ENCODE measurements at regions not wholly inside any gene's neighbourhood (a gene's known extent, or its start where the extent isn't known, plus 50 kb on each side); places are given as distances from the start of the nearest gene placed in this dataset.

DNA sequence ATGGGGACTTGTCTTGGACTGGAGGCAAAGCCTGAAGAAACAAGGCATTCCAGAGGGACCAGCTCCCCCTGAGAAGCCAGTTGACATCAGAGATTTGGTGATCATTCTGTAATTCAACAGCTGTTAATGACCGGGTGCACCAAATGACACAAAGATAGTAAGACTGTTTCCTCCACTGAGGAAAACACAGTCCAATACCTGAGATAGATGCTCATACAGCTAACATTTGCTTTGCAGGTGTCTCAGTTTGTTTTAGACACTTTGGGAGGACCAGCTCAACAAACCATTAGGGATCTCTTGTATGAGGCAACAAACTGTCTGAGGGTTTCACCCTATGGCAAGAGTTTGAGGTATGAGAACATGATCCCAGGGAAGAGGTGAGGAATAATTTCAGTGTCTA is 237.2 kb upstream of the PLET1 start:
- TF ChIP-seq, protein P1, sequence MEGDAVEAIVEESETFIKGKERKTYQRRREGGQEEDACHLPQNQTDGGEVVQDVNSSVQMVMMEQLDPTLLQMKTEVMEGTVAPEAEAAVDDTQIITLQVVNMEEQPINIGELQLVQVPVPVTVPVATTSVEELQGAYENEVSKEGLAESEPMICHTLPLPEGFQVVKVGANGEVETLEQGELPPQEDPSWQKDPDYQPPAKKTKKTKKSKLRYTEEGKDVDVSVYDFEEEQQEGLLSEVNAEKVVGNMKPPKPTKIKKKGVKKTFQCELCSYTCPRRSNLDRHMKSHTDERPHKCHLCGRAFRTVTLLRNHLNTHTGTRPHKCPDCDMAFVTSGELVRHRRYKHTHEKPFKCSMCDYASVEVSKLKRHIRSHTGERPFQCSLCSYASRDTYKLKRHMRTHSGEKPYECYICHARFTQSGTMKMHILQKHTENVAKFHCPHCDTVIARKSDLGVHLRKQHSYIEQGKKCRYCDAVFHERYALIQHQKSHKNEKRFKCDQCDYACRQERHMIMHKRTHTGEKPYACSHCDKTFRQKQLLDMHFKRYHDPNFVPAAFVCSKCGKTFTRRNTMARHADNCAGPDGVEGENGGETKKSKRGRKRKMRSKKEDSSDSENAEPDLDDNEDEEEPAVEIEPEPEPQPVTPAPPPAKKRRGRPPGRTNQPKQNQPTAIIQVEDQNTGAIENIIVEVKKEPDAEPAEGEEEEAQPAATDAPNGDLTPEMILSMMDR (IDR thresholded peaks at IDR 0.05; ENCODE audit: low read depth, low read length), result no peak
- ChIA-PET POLR2A (no interaction called here), CTCF (interaction anchor here (0.7 kb wide), 1 partner anchor 218 kb away, joined by 3 read pairs; no protein-coding TSS in a partner anchor)
- no peak for DNase-seq (ENCODE audit: low read depth, low spot score)
- no peak overlapping the region for H3K27ac ChIP-seq (ENCODE audit: low read depth, low read length)
- no peak overlapping the region for H3K4me3 ChIP-seq (ENCODE audit: low read depth, low read length)
- H3K9me3 ChIP-seq (ENCODE audit: control insufficient read depth, insufficient read depth, low read length), result no peaks in the 10 kb centered on the region
- H3K27me3 ChIP-seq (ENCODE audit: control insufficient read depth, insufficient read depth, low read length), result no peaks in the 10 kb centered on the region

DNA sequence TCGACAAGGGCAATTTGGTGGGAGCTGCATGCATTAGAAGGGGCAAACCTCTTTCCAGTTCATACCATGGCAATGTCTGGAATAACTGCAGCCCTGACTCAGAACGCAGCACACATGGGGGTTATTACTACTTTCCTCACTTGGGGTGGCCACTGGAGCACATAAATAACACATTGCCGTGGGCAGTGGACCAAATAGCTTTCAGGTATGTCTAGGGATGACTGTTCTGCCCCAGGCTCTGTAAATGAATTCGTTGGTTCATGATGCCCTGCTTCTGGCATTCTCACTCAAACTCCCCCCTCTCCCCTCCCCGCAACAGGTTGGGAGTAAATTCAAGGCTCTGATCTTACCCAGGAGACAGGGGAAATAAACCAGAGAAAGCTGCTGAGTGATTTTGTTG is 238.0 kb upstream of the PLET1 start:
- no peak overlapping the region for H3K4me3 ChIP-seq (ENCODE audit: low read depth, low read length)
- ChIA-PET POLR2A (no interaction called here), CTCF (interaction anchor here (0.7 kb wide), 1 partner anchor 219 kb away, joined by 3 read pairs; no protein-coding TSS in a partner anchor)
- TF ChIP-seq, protein P1 (IDR thresholded peaks at IDR 0.05; ENCODE audit: low read depth, low read length), result no peak
- DNase-seq (ENCODE audit: low read depth, low spot score), result no peak
- no peak overlapping the region for H3K27ac ChIP-seq (ENCODE audit: low read depth, low read length)
- no peaks in the 10 kb centered on the region for H3K27me3 ChIP-seq (ENCODE audit: control insufficient read depth, insufficient read depth, low read length)
- H3K9me3 ChIP-seq (ENCODE audit: control insufficient read depth, insufficient read depth, low read length), result no peaks in the 10 kb centered on the region

DNA sequence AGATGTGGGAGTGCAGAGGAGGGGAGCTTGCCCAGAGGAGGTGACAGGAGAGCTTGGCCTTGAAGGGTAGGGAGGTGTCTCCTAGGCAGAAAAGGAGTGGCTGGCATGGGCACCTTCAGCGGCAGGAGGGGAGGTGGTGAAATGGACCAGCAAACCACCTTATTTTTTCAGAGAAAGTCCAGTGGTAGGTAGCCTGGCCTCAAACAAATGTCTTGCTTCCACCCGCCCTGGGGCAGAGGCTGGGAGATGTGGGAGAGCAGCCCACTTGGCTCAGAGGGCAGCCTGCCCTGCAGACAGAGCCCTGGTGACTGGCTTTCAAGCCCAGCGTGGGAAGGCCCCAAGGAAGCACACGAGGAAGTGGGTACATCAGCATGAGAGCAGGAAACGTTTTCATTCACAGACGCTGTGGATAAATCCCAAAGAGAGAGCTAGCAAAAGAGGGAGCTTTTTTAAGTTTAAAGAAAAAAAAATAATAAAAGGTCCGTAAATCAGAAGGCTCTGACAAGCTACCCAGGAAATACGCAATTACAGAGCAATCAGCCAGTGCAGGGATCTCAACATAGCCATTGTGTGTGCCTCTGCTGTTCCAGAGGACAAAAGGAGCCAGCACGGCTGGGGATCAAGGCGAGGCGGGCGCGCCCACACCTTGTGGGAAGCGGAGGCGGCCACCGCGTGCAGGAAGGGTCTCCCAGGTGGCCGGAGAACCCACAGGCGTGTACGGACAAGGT is 238.7 kb upstream of the PLET1 start:
- DNase-seq (ENCODE audit: low read depth, low spot score), result no peak
- TF ChIP-seq, protein P1 (IDR thresholded peaks at IDR 0.05; ENCODE audit: low read depth, low read length), result no peak
- Histone ChIP-seq H3K4me3 (ENCODE audit: low read depth, low read length) (no peak overlapping the region), H3K27ac (ENCODE audit: low read depth, low read length) (no peak overlapping the region), H3K9me3 (ENCODE audit: control insufficient read depth, insufficient read depth, low read length) (no peaks in the 10 kb centered on the region), H3K27me3 (ENCODE audit: control insufficient read depth, insufficient read depth, low read length) (no peaks in the 10 kb centered on the region)
- ChIA-PET CTCF (no interaction called here), POLR2A (no interaction called here)

DNA sequence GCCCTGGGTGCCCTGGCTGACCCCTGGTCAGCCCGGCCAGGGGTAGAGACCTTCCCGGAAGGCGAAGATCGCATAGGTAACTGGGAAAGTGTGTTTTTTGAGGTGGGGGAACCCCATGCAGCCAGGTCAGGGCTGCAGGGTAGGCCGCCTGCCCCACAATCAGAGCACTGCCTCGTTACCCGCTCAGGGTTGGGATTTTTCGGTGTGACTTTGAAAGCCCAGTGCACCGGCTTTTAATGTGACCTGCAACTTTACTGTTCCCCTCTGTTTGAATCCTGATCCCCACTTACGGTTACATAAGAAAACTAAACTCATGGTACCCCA is 239.2 kb upstream of the PLET1 start:
- DNase-seq (ENCODE audit: low read depth, low spot score), result no peak
- TF ChIP-seq, protein P1 (IDR thresholded peaks at IDR 0.05; ENCODE audit: low read depth, low read length), result no peak
- no peaks in the 10 kb centered on the region for H3K27me3 ChIP-seq (ENCODE audit: control insufficient read depth, insufficient read depth, low read length)
- no peak overlapping the region for H3K27ac ChIP-seq (ENCODE audit: low read depth, low read length)
- no peak overlapping the region for H3K4me3 ChIP-seq (ENCODE audit: low read depth, low read length)
- no peaks in the 10 kb centered on the region for H3K9me3 ChIP-seq (ENCODE audit: control insufficient read depth, insufficient read depth, low read length)
- CTCF ChIA-PET, result no interaction called here
- POLR2A ChIA-PET, result no interaction called here

DNA sequence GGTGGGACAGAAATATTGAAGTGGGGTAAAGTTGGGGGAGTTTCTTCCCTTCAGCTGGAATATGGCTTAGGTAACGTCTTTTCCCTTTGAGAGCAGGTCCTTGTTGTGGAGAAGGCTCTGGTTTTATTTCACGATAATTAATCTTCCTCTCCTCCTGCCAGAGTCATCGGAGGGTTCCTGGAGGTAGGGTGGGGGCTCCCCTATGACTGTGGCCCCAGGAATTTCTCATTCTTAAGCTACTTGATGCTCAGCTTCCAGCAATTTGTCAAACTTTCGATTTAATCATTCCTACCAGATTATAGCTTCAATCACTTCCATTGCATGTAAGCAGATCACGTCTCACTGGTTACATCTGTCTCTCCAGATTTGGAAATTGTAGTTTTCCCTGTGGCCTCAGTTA is 242.8 kb upstream of the PLET1 start:
- TF ChIP-seq, protein P1 (IDR thresholded peaks at IDR 0.05; ENCODE audit: low read depth, low read length), result no peak
- Histone ChIP-seq H3K27me3 (ENCODE audit: control insufficient read depth, insufficient read depth, low read length) (no peaks in the 10 kb centered on the region), H3K27ac (ENCODE audit: low read depth, low read length) (no peak overlapping the region), H3K9me3 (ENCODE audit: control insufficient read depth, insufficient read depth, low read length) (no peaks in the 10 kb centered on the region), H3K4me3 (ENCODE audit: low read depth, low read length) (no peak overlapping the region)
- DNase-seq (ENCODE audit: low read depth, low spot score), result no peak
- CTCF ChIA-PET, result no interaction called here
- POLR2A ChIA-PET, result interaction anchor here (0.7 kb wide), 1 partner anchor 183 kb away, joined by 5 read pairs; no protein-coding TSS in a partner anchor

Data from AG04450 (cell line).